ENCODE measurements at regions not wholly inside any gene's neighbourhood (a gene's known extent, or its start where the extent isn't known, plus 50 kb on each side); places are given as distances from the start of the nearest gene placed in this dataset.

- Histone ChIP-seq H3K27ac (no peak overlapping the region), H3K4me3 (no peak overlapping the region), H3K4me1 (no peaks in the 10 kb centered on the region), H3K9me3 (peaks cover 20% of the 10 kb centered on the region), H3K4me2 (no peak overlapping the region)
- FAIRE-seq (no peak), DNase-seq (ENCODE audit: low read depth in 1 of 2, low spot score in 1 of 2) (peak; percentile 68 to 76), ATAC-seq (peak; percentile 70 to 92; a peak in 4 of 6 replicates)
- TF ChIP-seq CEBPB (IDR thresholded peaks at IDR 0.05) (no peak), NPAS2 (CRISPR knock-in tag; IDR thresholded peaks at IDR 0.05; ENCODE audit: borderline replicate concordance) (no peak), CTCF (IDR thresholded peaks at IDR 0.05) (peak; percentile 87), ATOH8 (CRISPR knock-in tag; IDR thresholded peaks at IDR 0.05; ENCODE audit: low read depth) (no peak), RAD21 (conservative IDR thresholded peaks at IDR 0.05 in 1 of 2, IDR thresholded peaks at IDR 0.05 in 1 of 2) (peak; percentile 72 to 78), SMC3 (IDR thresholded peaks at IDR 0.05) (peak; percentile 43; the same call in 2 of the 3 replicates), BCL3 (IDR thresholded peaks at IDR 0.05) (no peak), POLR2AphosphoS2 (conservative IDR thresholded peaks at IDR 0.05; ENCODE audit: low read length) (no peak), EP300 (IDR thresholded peaks at IDR 0.05) (no peak), CHD4 (IDR thresholded peaks at IDR 0.05; ENCODE audit: borderline replicate concordance) (no peak)
- ChIA-PET CTCF (interaction anchor here (0.6 to 23.9 kb wide), 25 partner anchors 11 to 1283 kb away, joined by 3 to 487 read pairs (median 4); partner anchors contain the start of gene ATXN7L1), POLR2A (no interaction called here)
- 51% methylated on average over 7 of the region's 7 CpGs for WGBS (ENCODE audit: missing lambda C conversion rate)
Observed at GRCh38 chr7:106166651-106167342, 54.7 kb upstream of the SYPL1 start.

- Histone ChIP-seq H3K27ac (no peak overlapping the region), H3K9me3 (peaks cover 35% of the 10 kb centered on the region), H3K4me2 (no peak overlapping the region), H3K4me1 (no peaks in the 10 kb centered on the region), H3K4me3 (no peak overlapping the region)
- TF ChIP-seq KDM5A (IDR thresholded peaks at IDR 0.05), result no peak
- no peak for TF ChIP-seq PHF8 (IDR thresholded peaks at IDR 0.05; ENCODE audit: borderline replicate concordance, low read depth)
- TF ChIP-seq SMC3 (IDR thresholded peaks at IDR 0.05), result no peak
- TF ChIP-seq FOXS1 (CRISPR knock-in tag; IDR thresholded peaks at IDR 0.05), result no peak
- no peak for TF ChIP-seq RAD21 (conservative IDR thresholded peaks at IDR 0.05 in 1 of 2, IDR thresholded peaks at IDR 0.05 in 1 of 2)
- ATAC-seq (no peak), FAIRE-seq (no peak), DNase-seq (ENCODE audit: low read depth in 1 of 2, low spot score in 1 of 2) (no peak)
- ChIA-PET CTCF (interaction anchor here (0.6 to 23.9 kb wide), 11 partner anchors 11 to 309 kb away, joined by 3 to 487 read pairs (median 3); no protein-coding TSS in a partner anchor), POLR2A (no interaction called here)
- WGBS (ENCODE audit: missing lambda C conversion rate), result 16% methylated on average over 2 of the region's 2 CpGs
Observed at GRCh38 chr7:106165337-106165736, 53.2 kb upstream of the SYPL1 start.

- Histone ChIP-seq H3K4me2 (no peak overlapping the region), H3K27ac (no peak overlapping the region), H3K4me1 (no peaks in the 10 kb centered on the region), H3K4me3 (no peak overlapping the region), H3K9me3 (peaks cover 48% of the 10 kb centered on the region)
- 0 out of 2 replicates have a peak, but pooled peaks have one; percentile 10 for TF ChIP-seq KDM1A (IDR thresholded peaks at IDR 0.05; ENCODE audit: low read depth)
- TF ChIP-seq FOSL2 (IDR thresholded peaks at IDR 0.05), result no peak
- no peak for TF ChIP-seq FOSL2 (CRISPR knock-in tag; IDR thresholded peaks at IDR 0.05)
- ATAC-seq, result no peak
- DNase-seq (ENCODE audit: low read depth in 1 of 2, low spot score in 1 of 2), result no peak
- POLR2A ChIA-PET, result no interaction called here
- CTCF ChIA-PET, result interaction anchor here (0.7 to 23.9 kb wide), 5 partner anchors 9 to 105 kb away, joined by 3 to 487 read pairs (median 81); no protein-coding TSS in a partner anchor
- no peak for FAIRE-seq
Observed at GRCh38 chr7:106163257-106163656, 51.1 kb upstream of the SYPL1 start.

All from A549 (cell line).